ENCODE measurements at regions not wholly inside any gene's neighbourhood (a gene's known extent, or its start where the extent isn't known, plus 50 kb on each side); places are given as distances from the start of the nearest gene placed in this dataset.

DNA sequence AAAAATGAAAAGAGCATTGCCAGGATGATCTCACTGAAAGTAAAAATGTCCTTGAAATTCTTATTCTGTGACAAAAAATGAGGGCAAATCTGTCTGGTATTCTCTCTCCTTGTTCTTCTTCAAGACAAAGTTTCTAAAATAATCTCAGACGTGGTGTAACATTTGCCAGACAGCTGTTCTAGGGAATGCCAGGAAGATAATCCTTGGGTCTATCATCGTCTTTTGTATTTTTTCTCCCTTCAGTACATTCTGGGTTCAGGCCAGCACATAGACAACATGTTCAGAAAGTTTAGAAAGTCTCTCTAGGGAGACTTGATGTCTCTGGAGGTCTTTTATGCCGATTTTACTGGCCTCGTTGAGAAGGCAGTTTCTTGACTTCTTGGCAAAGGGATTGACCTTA, 121.2 kb upstream of the HES1 start:
- TF ChIP-seq, protein P1, sequence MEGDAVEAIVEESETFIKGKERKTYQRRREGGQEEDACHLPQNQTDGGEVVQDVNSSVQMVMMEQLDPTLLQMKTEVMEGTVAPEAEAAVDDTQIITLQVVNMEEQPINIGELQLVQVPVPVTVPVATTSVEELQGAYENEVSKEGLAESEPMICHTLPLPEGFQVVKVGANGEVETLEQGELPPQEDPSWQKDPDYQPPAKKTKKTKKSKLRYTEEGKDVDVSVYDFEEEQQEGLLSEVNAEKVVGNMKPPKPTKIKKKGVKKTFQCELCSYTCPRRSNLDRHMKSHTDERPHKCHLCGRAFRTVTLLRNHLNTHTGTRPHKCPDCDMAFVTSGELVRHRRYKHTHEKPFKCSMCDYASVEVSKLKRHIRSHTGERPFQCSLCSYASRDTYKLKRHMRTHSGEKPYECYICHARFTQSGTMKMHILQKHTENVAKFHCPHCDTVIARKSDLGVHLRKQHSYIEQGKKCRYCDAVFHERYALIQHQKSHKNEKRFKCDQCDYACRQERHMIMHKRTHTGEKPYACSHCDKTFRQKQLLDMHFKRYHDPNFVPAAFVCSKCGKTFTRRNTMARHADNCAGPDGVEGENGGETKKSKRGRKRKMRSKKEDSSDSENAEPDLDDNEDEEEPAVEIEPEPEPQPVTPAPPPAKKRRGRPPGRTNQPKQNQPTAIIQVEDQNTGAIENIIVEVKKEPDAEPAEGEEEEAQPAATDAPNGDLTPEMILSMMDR (IDR thresholded peaks at IDR 0.05; ENCODE audit: borderline replicate concordance, extremely low read depth, low read length, poor library complexity, severe bottlenecking) = no peak
- TF ChIP-seq EZH2 (IDR thresholded peaks at IDR 0.05; ENCODE audit: borderline replicate concordance, low read depth, low read length, severe bottlenecking) = no peak
